ENCODE measurements at regions not wholly inside any gene's neighbourhood (a gene's known extent, or its start where the extent isn't known, plus 50 kb on each side); places are given as distances from the start of the nearest gene placed in this dataset.
A peak's percentile ranks its signal among the peaks of the same experiment; 100 is the strongest.

DNA sequence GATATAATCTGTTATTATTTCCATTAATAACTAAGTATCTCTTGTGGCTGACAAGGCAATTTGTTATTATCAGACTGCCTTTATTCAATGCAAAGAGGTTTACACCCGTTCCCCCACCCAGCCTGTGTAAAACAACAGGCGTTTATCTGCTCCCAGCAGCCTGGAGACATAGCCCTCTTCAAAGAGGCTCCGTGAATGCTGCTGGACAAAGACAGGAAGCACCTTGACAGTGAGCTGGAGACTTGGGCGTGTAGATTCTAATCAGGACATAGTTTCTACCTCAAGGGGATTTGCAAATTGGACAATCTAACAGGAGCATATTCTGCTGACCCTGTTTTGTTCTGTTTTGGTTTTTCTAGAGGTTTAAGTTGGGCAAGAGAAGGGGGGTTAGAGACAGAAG is 733.0 kb upstream of the KIRREL3 start:
- no peak for DNase-seq (ENCODE audit: low spot score)

DNA sequence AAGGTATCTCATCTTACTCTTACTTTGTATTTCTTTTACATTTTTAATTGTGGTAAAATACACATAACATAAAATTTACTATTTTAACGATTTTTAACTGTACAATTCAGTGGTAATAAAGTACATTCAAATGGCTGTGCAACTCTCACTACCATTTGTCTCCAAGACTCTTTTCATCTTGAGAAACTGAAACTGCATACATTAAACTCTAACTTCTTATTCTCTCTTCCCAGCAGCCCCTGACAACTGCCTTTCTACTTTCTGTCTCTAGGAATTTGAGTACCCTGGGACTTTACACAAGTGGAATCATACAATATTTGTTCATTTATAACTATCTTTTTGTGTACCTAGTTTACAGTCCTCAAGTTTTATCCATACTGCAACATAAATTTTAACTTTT is 725.8 kb upstream of the KIRREL3 start:
- no peak for DNase-seq (ENCODE audit: low spot score)

DNA sequence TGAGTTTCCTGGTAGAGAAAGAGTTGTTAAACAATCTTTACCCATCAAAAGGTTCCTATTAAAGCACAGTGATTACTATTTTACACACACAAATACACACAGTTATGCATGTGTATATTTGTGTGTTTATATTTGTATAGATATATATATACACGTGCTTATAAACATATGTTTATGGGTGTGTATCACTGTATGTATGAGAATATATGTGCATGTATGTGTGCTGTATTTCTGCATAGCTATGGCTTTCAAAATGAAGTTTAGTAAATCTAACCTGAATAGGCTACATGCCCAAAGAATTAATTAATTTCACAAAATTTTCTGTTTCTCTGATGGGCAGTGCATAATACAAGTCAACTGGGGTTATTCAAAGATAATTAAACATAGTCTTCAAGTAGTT is 723.1 kb upstream of the KIRREL3 start:
- no peak for DNase-seq (ENCODE audit: low spot score)

GRCh38 chr11:127713226-127713625 is 712.7 kb upstream of the KIRREL3 start:
- DNase-seq (ENCODE audit: low spot score): no peak

GRCh38 chr11:127711748-127712147 is 711.2 kb upstream of the KIRREL3 start:
- no peak for DNase-seq (ENCODE audit: low spot score)

DNA sequence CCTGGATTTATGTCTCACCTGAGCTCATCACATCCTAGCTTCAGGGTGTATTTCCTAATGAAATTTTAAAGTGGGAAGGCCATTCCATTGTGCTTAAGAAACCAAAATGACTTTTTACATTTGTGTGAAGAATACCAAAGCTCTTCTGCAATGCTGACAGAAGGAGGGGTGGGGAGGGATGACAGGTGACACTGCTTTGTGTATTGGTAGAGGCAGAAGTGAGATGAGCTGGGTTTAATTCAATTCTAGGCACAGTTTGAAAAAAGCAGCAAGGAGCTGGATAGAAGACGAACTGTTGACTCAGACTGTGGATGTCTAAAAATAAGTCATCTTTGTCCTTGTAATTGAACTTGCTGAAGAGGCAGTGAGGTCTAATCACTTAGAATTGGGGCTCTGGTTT is 710.3 kb upstream of the KIRREL3 start:
- DNase-seq (ENCODE audit: low spot score): no peak

DNA sequence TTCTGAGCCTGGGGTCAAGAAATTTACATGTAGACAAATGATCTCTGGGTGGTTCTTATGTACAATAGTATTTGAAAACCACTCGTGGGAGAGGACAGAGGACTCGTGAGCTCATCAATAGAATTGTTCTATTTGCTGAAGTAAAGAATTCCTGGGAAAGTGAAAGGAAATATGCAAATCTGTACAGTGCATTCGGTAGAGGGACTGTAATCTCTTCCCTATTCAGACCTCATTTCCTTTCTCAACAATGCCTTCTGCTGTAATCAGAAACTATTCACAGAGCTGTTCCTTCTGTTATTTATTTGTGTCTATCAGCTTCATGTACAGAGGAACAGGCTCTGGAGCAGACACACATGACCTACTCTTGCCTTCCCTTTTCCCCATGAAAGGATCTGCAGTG is 709.4 kb upstream of the KIRREL3 start:
- DNase-seq (ENCODE audit: low spot score): no peak

GRCh38 chr11:127693686-127694085 is 693.1 kb upstream of the KIRREL3 start:
- DNase-seq (ENCODE audit: low spot score): no peak

GRCh38 chr11:127683321-127683720 is 682.8 kb upstream of the KIRREL3 start:
- DNase-seq (ENCODE audit: low spot score): no peak

DNA sequence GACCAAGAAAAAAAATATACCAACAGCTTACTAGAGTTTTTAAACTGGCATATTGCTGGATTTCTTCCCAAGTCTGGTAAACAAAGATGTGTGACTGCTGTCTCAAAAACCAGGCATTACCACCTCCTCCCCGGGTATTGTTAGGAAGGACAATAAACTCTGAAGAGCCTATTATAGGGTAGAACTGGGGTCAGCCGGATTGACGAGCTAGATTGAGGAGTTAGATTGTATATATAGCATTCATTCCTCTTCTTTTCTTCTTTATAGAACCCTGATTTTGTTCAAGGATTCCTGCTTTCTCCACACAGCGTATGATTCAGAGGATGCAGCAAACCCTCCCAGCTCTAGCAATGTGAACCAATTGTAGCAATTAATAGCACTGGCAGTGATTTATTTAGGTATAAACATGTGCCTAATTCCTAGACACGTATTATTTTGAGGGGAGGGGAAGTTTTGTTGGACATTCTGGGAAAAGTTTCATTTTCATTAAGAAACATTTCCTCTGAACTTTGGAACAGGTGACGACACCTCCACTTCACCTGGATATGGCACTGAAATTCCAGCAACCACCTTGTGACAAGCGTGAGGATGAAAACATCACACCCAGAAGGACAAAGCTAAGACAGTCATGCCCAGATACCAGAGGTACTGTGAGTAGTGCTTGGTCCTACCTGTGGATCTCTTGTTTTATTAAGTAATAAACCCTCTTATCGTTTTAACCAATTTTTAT is 679.4 kb upstream of the KIRREL3 start:
- no peak for DNase-seq (ENCODE audit: low spot score)

GRCh38 chr11:127678631-127679030 is 678.1 kb upstream of the KIRREL3 start:
- no peak for DNase-seq (ENCODE audit: low spot score)

DNA sequence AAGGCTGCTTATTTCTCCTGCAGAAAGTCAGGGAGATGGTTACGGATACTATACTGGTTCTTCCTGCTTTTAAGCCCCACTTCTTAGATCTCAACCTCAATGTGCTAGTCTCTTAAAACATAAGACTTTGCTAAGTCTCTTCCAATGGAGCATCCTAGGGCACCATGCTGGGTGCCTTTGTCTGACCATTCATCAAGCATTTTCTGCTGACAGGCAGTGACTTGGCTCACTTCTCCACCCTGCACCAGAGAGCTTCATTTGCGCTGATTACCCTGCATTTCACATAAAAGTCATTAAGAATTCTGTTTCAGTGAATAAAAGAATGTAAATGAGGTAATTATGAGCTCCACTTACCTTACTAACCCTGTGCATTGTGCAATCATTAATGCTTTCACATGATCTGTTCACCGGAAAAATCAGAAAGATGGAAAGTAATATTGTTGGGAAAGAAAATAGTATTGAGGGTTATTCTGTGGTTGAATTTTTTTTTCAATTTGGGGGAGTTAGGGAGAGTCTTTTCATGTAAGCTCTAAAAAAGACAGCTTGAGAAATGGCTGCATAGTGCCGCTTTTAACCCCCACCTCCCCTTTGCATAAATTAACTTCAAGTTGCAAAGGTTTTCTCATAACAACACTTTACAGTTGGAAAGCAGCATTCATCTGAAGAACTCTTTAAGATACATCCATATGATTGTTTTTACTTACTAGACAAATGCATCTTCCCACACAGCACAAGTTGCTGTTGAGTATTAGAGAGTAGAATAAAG is 677.3 kb upstream of the KIRREL3 start:
- no peak for DNase-seq (ENCODE audit: low spot score)

GRCh38 chr11:127675581-127675980 is 675.0 kb upstream of the KIRREL3 start:
- peak; percentile 16 for DNase-seq (ENCODE audit: low spot score)

DNA sequence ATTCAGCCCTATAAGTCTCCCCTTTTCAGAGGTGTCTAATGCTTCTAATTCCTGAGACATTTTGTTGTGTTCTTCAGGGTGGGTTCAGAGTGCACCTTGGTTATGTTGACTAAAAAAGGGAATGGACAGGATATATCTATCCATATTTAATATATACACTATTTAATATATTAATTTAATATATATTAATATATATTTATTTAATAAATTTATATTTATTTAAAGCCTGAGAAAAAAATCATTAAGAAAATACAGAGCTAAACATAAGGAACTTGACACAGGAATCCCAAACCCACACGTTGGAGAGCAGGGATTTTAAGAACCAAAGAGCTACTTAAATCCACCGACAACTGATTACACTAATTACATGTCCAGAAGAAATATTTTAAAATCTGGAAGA is 674.2 kb upstream of the KIRREL3 start:
- DNase-seq (ENCODE audit: low spot score): no peak

GRCh38 chr11:127670374-127671119 is 670.0 kb upstream of the KIRREL3 start:
- no peak for DNase-seq (ENCODE audit: low spot score)

DNA sequence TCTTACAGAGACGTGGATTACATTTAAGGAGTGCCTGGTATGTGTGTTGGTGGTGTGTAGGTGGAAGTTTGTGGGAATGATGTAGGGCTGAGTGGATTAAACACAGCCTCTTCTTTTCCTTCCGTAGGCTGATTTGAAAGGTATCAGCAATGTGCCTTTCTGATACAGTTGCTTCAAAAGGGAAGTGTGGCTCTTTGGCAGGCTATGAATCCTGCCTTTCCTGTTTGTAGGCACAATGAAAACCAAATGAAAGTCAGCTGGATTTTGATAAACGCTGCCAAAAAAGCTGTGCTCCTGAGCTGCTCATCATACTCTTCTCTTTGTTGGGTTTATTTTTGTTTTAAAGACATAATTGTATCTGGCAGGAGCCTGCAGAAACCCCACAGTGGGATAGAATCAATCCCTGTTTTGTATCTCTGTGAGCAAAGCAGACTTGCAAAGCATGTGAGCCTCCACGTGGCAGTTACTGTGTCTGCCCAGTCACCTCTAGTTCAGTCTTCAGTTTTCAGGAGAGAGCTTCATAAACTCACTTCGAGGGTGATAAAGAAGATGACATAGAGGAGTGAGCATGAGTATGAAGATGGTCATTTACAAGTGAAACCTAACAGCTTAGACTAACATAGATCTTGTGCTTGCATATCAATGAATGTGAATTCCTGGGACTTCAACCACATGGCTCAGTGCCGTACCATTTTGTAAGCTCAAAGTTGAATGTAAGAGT is 655.7 kb upstream of the KIRREL3 start:
- no peak for DNase-seq (ENCODE audit: low spot score)

DNA sequence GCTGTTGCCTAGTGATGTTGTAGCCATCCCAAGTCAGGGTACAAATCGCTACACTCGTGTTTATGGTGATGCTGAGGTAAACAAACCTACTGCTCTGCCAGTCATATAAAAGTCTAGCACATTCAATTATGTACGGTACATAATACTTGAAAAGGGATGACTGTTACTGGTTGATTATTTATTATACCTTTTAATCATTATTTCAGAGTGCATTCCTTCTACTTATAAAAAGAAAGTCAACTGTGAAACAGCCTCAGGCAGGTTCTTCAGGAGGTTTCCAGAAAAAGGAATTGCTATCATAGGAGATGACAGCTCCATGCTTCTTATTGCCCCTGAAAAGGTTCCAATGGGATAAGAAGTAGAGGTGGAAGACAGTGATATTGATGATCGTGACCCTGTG is 652.5 kb upstream of the KIRREL3 start:
- DNase-seq (ENCODE audit: low spot score): no peak

DNA sequence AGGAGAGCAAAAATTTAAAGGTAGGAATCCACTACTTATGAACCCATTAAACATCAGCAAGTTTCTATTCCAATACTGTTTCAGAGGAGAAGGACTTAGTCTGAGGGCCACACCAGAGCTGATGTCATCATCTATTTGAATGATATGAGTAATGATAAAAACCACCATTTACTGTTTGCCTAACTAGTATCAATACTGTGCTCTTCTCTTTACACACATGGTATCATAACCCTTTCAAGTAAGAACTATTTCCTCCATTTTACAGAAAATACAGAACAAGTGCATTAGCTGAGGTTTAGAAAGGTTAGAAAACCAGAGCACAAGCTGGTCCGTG is 651.3 kb upstream of the KIRREL3 start:
- DNase-seq (ENCODE audit: low spot score): no peak

DNA sequence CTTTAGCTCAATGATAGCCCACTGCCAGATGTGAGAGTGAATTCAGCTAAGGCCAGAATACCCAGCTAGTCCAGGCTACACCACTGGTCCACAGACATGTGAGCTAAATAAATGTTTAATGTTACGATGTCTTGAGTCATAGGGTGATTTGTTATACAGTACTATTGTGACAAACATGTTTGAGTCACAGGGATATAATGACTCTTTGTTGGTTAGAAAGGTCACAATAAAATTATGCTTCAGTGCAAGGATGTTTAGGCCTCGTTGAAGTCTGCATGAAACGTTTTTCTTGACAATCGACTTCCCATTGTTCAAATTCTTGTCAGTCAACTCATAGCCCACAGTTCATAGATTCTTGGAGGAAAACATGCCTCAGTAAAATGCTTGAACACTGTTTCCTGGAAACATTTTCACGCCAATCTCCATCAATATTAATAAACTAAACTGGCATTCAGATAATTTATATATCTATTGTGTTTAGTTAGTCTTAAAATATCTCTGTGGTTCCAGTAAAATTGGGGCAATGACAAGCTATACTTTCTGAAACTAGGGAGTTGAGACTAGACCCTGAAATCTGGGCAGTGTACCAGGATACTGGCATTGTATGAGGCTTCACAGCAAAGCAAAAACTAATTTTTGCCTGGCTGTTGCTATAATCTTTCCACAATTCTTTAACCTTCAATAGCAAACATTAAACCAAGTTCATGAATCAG is 650.8 kb upstream of the KIRREL3 start:
- no peak for DNase-seq (ENCODE audit: low spot score)

DNA sequence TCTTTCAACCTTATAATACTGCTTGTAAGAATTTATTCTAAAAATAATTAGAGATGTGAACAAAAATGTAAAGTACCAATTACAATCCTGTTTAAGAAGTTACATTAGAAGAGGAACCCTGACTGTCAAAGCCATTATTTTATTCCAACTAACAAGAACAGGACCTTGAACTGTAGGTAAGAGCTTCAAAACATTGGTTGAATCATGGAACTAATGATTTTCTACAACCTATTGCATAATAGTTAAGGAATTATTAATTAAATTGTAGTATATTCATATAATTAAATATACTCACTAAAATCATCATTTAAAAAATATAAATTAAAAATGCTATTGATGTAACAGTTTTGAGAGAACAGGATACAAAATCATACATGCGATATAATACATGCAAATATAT is 649.4 kb upstream of the KIRREL3 start:
- DNase-seq (ENCODE audit: low spot score): no peak

DNA sequence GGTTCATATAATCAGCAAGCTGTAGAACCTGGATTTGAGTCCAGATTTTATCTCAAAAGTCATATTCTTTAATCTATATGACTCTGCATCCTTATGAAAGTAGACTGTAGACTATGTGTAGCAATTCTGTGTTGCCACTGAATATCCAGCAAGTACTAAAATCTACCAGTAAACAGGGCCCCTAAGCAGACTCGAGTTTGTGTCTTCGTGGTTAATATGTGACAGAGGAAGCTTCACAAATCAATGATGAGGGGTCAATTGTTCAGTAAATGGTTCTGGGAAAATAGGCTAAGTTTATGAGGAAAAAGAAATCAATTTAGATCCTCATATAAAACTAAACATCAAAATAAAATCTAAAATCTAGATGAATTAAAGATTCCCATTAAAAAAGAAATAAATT is 648.5 kb upstream of the KIRREL3 start:
- DNase-seq (ENCODE audit: low spot score): no peak

GRCh38 chr11:127648583-127648982 is 648.0 kb upstream of the KIRREL3 start:
- DNase-seq (ENCODE audit: low spot score): no peak
